KOPT-K1 (cell line): ENCODE measurements at regions not wholly inside any gene's neighbourhood (a gene's known extent, or its start where the extent isn't known, plus 50 kb on each side); places are given as distances from the start of the nearest gene placed in this dataset.

ENCODE experiments used
- H3K27ac ChIP-seq: fragments of 200-600 bp; sonication (generic); 2 replicates; pipeline ENCODE4 v1.5.1; 2016; ENCODE audit warnings: antibody characterized with exemption, mild to moderate bottlenecking, low read depth, low read length; ENCODE audit not compliant: poor library complexity, severe bottlenecking
- H3K36me3 ChIP-seq: fragments of 200-600 bp; sonication (generic); 2 replicates; pipeline ENCODE4 v1.5.1; 2017; ENCODE audit warnings: antibody characterized with exemption, mild to moderate bottlenecking, low read length, moderate library complexity; ENCODE audit not compliant: insufficient read depth
- H3K9me3 ChIP-seq: fragments of 200-600 bp; sonication (generic); 2 replicates; pipeline ENCODE4 v1.5.1; 2017; ENCODE audit warnings: antibody characterized with exemption, low read length, mild to moderate bottlenecking; ENCODE audit not compliant: insufficient read depth, poor library complexity, severe bottlenecking

GRCh38 chr3:117120014-117120413 lies 410.4 kb downstream of the TUSC7 start:
- Histone ChIP-seq H3K27ac (no peak overlapping the region), H3K9me3 (no peaks in the 10 kb centered on the region), H3K36me3 (no peaks in the 10 kb centered on the region)

- Histone ChIP-seq H3K36me3 (no peaks in the 10 kb centered on the region), H3K9me3 (no peaks in the 10 kb centered on the region), H3K27ac (no peak overlapping the region)
Measured at GRCh38 chr3:117122609-117123008, 413.0 kb downstream of the TUSC7 start.

- Histone ChIP-seq H3K9me3 (no peaks in the 10 kb centered on the region), H3K27ac (no peak overlapping the region), H3K36me3 (no peaks in the 10 kb centered on the region)
Measured at GRCh38 chr3:117126460-117126859, 416.9 kb downstream of the TUSC7 start.

GRCh38 chr3:117126946-117127546 lies 417.5 kb downstream of the TUSC7 start:
- no peaks in the 10 kb centered on the region for H3K36me3 ChIP-seq
- no peak overlapping the region for H3K27ac ChIP-seq
- H3K9me3 ChIP-seq = no peaks in the 10 kb centered on the region

- no peak overlapping the region for H3K27ac ChIP-seq
- H3K9me3 ChIP-seq = no peaks in the 10 kb centered on the region
- H3K36me3 ChIP-seq = no peaks in the 10 kb centered on the region
Measured at GRCh38 chr3:117128133-117128532, 418.6 kb downstream of the TUSC7 start.

- no peaks in the 10 kb centered on the region for H3K9me3 ChIP-seq
- H3K27ac ChIP-seq = no peak overlapping the region
- no peaks in the 10 kb centered on the region for H3K36me3 ChIP-seq
Measured at GRCh38 chr3:117128872-117129271, 419.3 kb downstream of the TUSC7 start.

GRCh38 chr3:117129516-117129915 lies 419.9 kb downstream of the TUSC7 start:
- no peaks in the 10 kb centered on the region for H3K36me3 ChIP-seq
- no peak overlapping the region for H3K27ac ChIP-seq
- no peaks in the 10 kb centered on the region for H3K9me3 ChIP-seq

- Histone ChIP-seq H3K27ac (no peak overlapping the region), H3K9me3 (no peaks in the 10 kb centered on the region), H3K36me3 (no peaks in the 10 kb centered on the region)
Measured at GRCh38 chr3:117130222-117130621, 420.6 kb downstream of the TUSC7 start.

- Histone ChIP-seq H3K36me3 (no peaks in the 10 kb centered on the region), H3K9me3 (no peaks in the 10 kb centered on the region), H3K27ac (no peak overlapping the region)
Measured at GRCh38 chr3:117131259-117131658, 421.7 kb downstream of the TUSC7 start.

GRCh38 chr3:117133066-117133465 lies 423.5 kb downstream of the TUSC7 start:
- no peak overlapping the region for H3K27ac ChIP-seq
- no peaks in the 10 kb centered on the region for H3K9me3 ChIP-seq
- no peaks in the 10 kb centered on the region for H3K36me3 ChIP-seq

GRCh38 chr3:117135207-117135606 lies 425.6 kb downstream of the TUSC7 start:
- no peaks in the 10 kb centered on the region for H3K36me3 ChIP-seq

GRCh38 chr3:117136003-117136402 lies 426.4 kb downstream of the TUSC7 start:
- H3K9me3 ChIP-seq = no peaks in the 10 kb centered on the region
- H3K36me3 ChIP-seq = no peaks in the 10 kb centered on the region
- no peak overlapping the region for H3K27ac ChIP-seq

More at GRCh38 chr3:117135207-117135606, 425.6 kb downstream of the TUSC7 start:
- H3K27ac ChIP-seq = no peak overlapping the region
- H3K9me3 ChIP-seq = no peaks in the 10 kb centered on the region

GRCh38 chr3:117137065-117137464 lies 427.5 kb downstream of the TUSC7 start:
- no peak overlapping the region for H3K27ac ChIP-seq
- H3K9me3 ChIP-seq = no peaks in the 10 kb centered on the region
- H3K36me3 ChIP-seq = no peaks in the 10 kb centered on the region

- Histone ChIP-seq H3K9me3 (no peaks in the 10 kb centered on the region), H3K27ac (no peak overlapping the region), H3K36me3 (no peaks in the 10 kb centered on the region)
Measured at GRCh38 chr3:117139681-117140080, 430.1 kb downstream of the TUSC7 start.

- no peak overlapping the region for H3K27ac ChIP-seq
- H3K36me3 ChIP-seq = no peaks in the 10 kb centered on the region
- H3K9me3 ChIP-seq = no peaks in the 10 kb centered on the region
Measured at GRCh38 chr3:117141812-117142211, 432.2 kb downstream of the TUSC7 start.

- H3K9me3 ChIP-seq = no peaks in the 10 kb centered on the region
- H3K27ac ChIP-seq = no peak overlapping the region
- H3K36me3 ChIP-seq = no peaks in the 10 kb centered on the region
Measured at GRCh38 chr3:117144853-117145252, 435.3 kb downstream of the TUSC7 start.
